ENCODE measurements at regions not wholly inside any gene's neighbourhood (a gene's known extent, or its start where the extent isn't known, plus 50 kb on each side); places are given as distances from the start of the nearest gene placed in this dataset.

GRCh38 chr9:68627594-68627993, 77.4 kb upstream of the PIP5K1B start:
- FAIRE-seq (no peak), DNase-seq (ENCODE audit: low read depth in 1 of 2, low spot score in 2 of 2) (no peak)
- no peak overlapping the region for H3K14ac ChIP-seq (ENCODE audit: insufficient read length)
- no peak overlapping the region for H3K56ac ChIP-seq (replicated peaks; ENCODE audit: insufficient read length, low read depth, low read length)
- H2AFZ ChIP-seq (ENCODE audit: low read length) = no peak overlapping the region
- H3K27me3 ChIP-seq (replicated peaks in 1 of 4; ENCODE audit: control insufficient read depth in 3 of 4, extremely low read depth in 1 of 4, insufficient read depth in 3 of 4, low read length in 3 of 4) = no peaks in the 10 kb centered on the region
- H4K8ac ChIP-seq (ENCODE audit: extremely low read depth, insufficient read depth, low read length) = no peak overlapping the region
- ChIA-PET POLR2A (ENCODE audit: partially characterized antibody) (no interaction called here), CTCF (ENCODE audit: partially characterized antibody) (interaction anchor here (1.6 kb wide), 1 partner anchor 76 kb away, joined by 3 read pairs; no protein-coding TSS in a partner anchor)
- WGBS, 2 experiments (ENCODE audit: extremely low coverage in 1 of 2, insufficient coverage in 1 of 2, insufficient read length in 1 of 2, insufficient replicate concordance in 2 of 2, low coverage in 1 of 2, low lambda C conversion rate in 2 of 2, missing lambda C conversion rate in 1 of 2) = 84% methylated on average over 2 of the region's 2 CpGs; no CpG with 5 or more reads in 1 of the 2 experiments
- H3K4ac ChIP-seq (replicated peaks; ENCODE audit: insufficient read length, low read depth, low read length) = no peak overlapping the region
- H2BK20ac ChIP-seq (ENCODE audit: low read length) = no peak overlapping the region
- H3K27ac ChIP-seq (ENCODE audit: low read depth, low read length) = no peak overlapping the region
- no peak for TF ChIP-seq EGR1 (IDR thresholded peaks at IDR 0.05; ENCODE audit: borderline replicate concordance, low read depth, low read length)
- no peak for TF ChIP-seq CTBP2 (IDR thresholded peaks at IDR 0.05; ENCODE audit: borderline replicate concordance, insufficient read depth, insufficient read length, low read length)
- no peak for TF ChIP-seq TAF1 (IDR thresholded peaks at IDR 0.05; ENCODE audit: low read depth, low read length)
- TF ChIP-seq EZH2 (IDR thresholded peaks at IDR 0.05; ENCODE audit: low read depth, low read length, severe bottlenecking) = no peak
- no peak for TF ChIP-seq CHD2 (IDR thresholded peaks at IDR 0.05; ENCODE audit: low read length)
- TF ChIP-seq CBX8 (IDR thresholded peaks at IDR 0.05; ENCODE audit: borderline replicate concordance, low read depth, low read length) = no peak
- TF ChIP-seq JUN (IDR thresholded peaks at IDR 0.05; ENCODE audit: low read depth, low read length) = no peak
- TF ChIP-seq GTF2F1 (IDR thresholded peaks at IDR 0.05; ENCODE audit: borderline replicate concordance, low read depth, low read length) = no peak
- TF ChIP-seq BRCA1 (IDR thresholded peaks at IDR 0.05; ENCODE audit: low read depth, low read length) = no peak
- TF ChIP-seq KDM1A (IDR thresholded peaks at IDR 0.05; ENCODE audit: borderline replicate concordance, low read length) = no peak
- H3K36me3 ChIP-seq (ENCODE audit: control insufficient read depth in 2 of 4, insufficient read depth in 4 of 4, low read length in 3 of 4) = no peaks in the 10 kb centered on the region
- no peak overlapping the region for H2BK120ac ChIP-seq (replicated peaks; ENCODE audit: low read depth, low read length)
- no peak overlapping the region for H3K4me3 ChIP-seq (ENCODE audit: extremely low read depth in 1 of 4, insufficient read depth in 2 of 4, low read depth in 3 of 4, low read length in 4 of 4)
- no peaks in the 10 kb centered on the region for H4K20me1 ChIP-seq (replicated peaks in 1 of 2; ENCODE audit: control insufficient read depth in 1 of 2, insufficient read depth in 2 of 2, low read length in 2 of 2)
- H3K4me2 ChIP-seq (ENCODE audit: insufficient read depth in 1 of 2, low read depth in 2 of 2, low read length in 2 of 2) = no peak overlapping the region
- H4K91ac ChIP-seq (replicated peaks; ENCODE audit: insufficient read length, low read length) = no peak overlapping the region
- no peaks in the 10 kb centered on the region; the same call in 1 of the 2 replicates for H3K23me2 ChIP-seq (ENCODE audit: low read depth, low read length)
- no peaks in the 10 kb centered on the region for H3K79me1 ChIP-seq (ENCODE audit: low read depth, low read length)
- no peak overlapping the region for H4K5ac ChIP-seq (ENCODE audit: insufficient read length, low read depth, low read length)
- no peak overlapping the region for H3K23ac ChIP-seq (ENCODE audit: insufficient read length)
- no peak overlapping the region for H3K18ac ChIP-seq (ENCODE audit: extremely low read depth, low read length)
- no peak overlapping the region for H2BK12ac ChIP-seq (ENCODE audit: low read depth, low read length)
- no peaks in the 10 kb centered on the region for H3K79me2 ChIP-seq (ENCODE audit: control insufficient read depth in 1 of 2, insufficient read depth in 2 of 2, low read length in 2 of 2)
- H3K4me1 ChIP-seq (replicated peaks in 1 of 4; ENCODE audit: control insufficient read depth in 3 of 4, insufficient read depth in 4 of 4, low read length in 3 of 4) = no peaks in the 10 kb centered on the region
- no peak overlapping the region for H2AK5ac ChIP-seq (ENCODE audit: low read depth, low read length)
- H3K9ac ChIP-seq (replicated peaks in 1 of 4; ENCODE audit: extremely low read depth in 1 of 4, low read depth in 3 of 4, low read length in 3 of 4) = no peak overlapping the region
- no peaks in the 10 kb centered on the region for H3K9me3 ChIP-seq (ENCODE audit: insufficient read depth in 2 of 2, low read depth in 1 of 2, low read length in 1 of 2)
- no peak overlapping the region for H2BK15ac ChIP-seq (ENCODE audit: low read length)
- H2BK5ac ChIP-seq (ENCODE audit: low read depth, low read length) = no peak overlapping the region
